Adrenal gland (tissue), 9 donors: ENCODE measurements at regions not wholly inside any gene's neighbourhood (a gene's known extent, or its start where the extent isn't known, plus 50 kb on each side); places are given as distances from the start of the nearest gene placed in this dataset.

Source experiments
- DNase-seq, 7 donors: peaks; one replicate each; pipeline ENCODE4 v3.0.0-alpha.2; 2019 to 2020
- H3K27ac ChIP-seq, 5 donors: fragments of 200-600 bp; sonication (generic) in 4 of 5; 1 replicate in 3 of 5; 2 replicates in 2 of 5; pipeline versions ENCODE4 v1.5.1 to v1.8.0; 2016 to 2020; ENCODE audit warnings: mild to moderate bottlenecking in 1 of 5
- H3K27me3 ChIP-seq: fragments of 200-600 bp; 2 replicates; pipeline ENCODE4 v1.8.0; 2021
- H3K36me3 ChIP-seq, 2 donors: fragments of 200-600 bp; replicated peaks in 1 of 2; 1 replicate in 1 of 2; 2 replicates in 1 of 2; pipeline versions ENCODE4 v1.5.1 to v1.8.0; 2018 to 2022
- H3K4me1 ChIP-seq, 2 donors: fragments of 200-600 bp; replicated peaks in 1 of 2; 1 replicate in 1 of 2; 2 replicates in 1 of 2; pipeline versions ENCODE4 v1.5.1 to v1.8.0; 2018 to 2021
- H3K4me3 ChIP-seq, 4 donors: fragments of 200-600 bp; sonication (generic) in 3 of 4; one replicate each; pipeline ENCODE4 v1.5.1; 2016 to 2018
- H3K9me3 ChIP-seq, 3 donors: fragments of 200-600 bp; sonication (generic) in 1 of 3; replicated peaks in 1 of 3; 1 replicate in 2 of 3; 2 replicates in 1 of 3; pipeline versions ENCODE4 v1.5.1 to v1.8.0; 2016 to 2021
- CTCF ChIP-seq, 6 experiments: fragments of 450-650 bp in 4 of 6; fragments of 200-600 bp in 2 of 6; sonication (generic) in 1 of 6; IDR thresholded peaks; 1 replicate in 5 of 6; 2 replicates in 1 of 6; pipeline versions ENCODE4 v1.5.1 to v1.8.0; 2016 to 2021; ENCODE audit warnings: antibody characterized with exemption in 6 of 6, mild to moderate bottlenecking in 2 of 6, moderate library complexity in 1 of 6
- POLR2A ChIP-seq, 2 donors: fragments of 450-650 bp; IDR thresholded peaks; one replicate each; pipeline ENCODE4 v1.6.1; 2017; ENCODE audit warnings: antibody characterized with exemption in 2 of 2, mild to moderate bottlenecking in 2 of 2, moderate library complexity in 1 of 2
- WGBS, 4 donors: extraction: QIAGEN DNeasy Blood & Tissue Kit in 2 of 4; methylation state at CpG; one replicate each; pipeline versions ENCODE4 v1.1.5 to v1.1.7; 2013 to 2017; 5-methylcytosine and 5-hydroxymethylcytosine counted together
- intact Hi-C, 2 donors: fragments of 100-400 bp; cut with DNase I; formaldehyde crosslinking; loops; one replicate each; pipeline versions ENCODE4 v1.14.1 to v1.15.0; 2022 to 2023
- donor health status: healthy with polysubstance abuse.
- donor health status: Bipolar disorder and iron deficiency.
- donor health status: DM: yes; HTN: yes; CAD: no.
- donor health status: DM: no; HTN: no; CAD: no.
- donor health status: DM: no; HTN: no; CAD: no.

GRCh38 chr1:58197811-58198210, 348.7 kb downstream of the OMA1 start:
- intact Hi-C loops, result no loop called here
- Histone ChIP-seq H3K36me3 (no peaks in the 10 kb centered on the region), H3K9me3 (no peaks in the 10 kb centered on the region), H3K27ac (no peak overlapping the region), H3K4me1 (no peaks in the 10 kb centered on the region), H3K4me3 (no peak overlapping the region), H3K27me3 (no peaks in the 10 kb centered on the region)
- DNase-seq, result no peak
- no peak for TF ChIP-seq POLR2A (IDR thresholded peaks at IDR 0.05)
- no peak for TF ChIP-seq CTCF (IDR thresholded peaks at IDR 0.05)
- WGBS, 4 donors, result 56 to 91% (median 77%) methylated on average over 1 of the region's 1 CpG

GRCh38 chr1:58190267-58190988, 356.1 kb downstream of the OMA1 start:
- Histone ChIP-seq H3K27ac (no peak overlapping the region), H3K27me3 (no peaks in the 10 kb centered on the region), H3K36me3 (no peaks in the 10 kb centered on the region), H3K4me3 (no peak overlapping the region), H3K9me3 (no peaks in the 10 kb centered on the region), H3K4me1 (no peaks in the 10 kb centered on the region)
- TF ChIP-seq CTCF (IDR thresholded peaks at IDR 0.05) (no peak), POLR2A (IDR thresholded peaks at IDR 0.05) (no peak)
- intact Hi-C loops, result no loop called here
- WGBS, 4 donors, result 59 to 69% (median 66%) methylated on average over 10 of the region's 10 CpGs
- DNase-seq, result no peak

GRCh38 chr1:58189453-58189852, 357.1 kb downstream of the OMA1 start:
- Histone ChIP-seq H3K4me1 (no peaks in the 10 kb centered on the region), H3K9me3 (no peaks in the 10 kb centered on the region), H3K4me3 (no peak overlapping the region), H3K27me3 (no peaks in the 10 kb centered on the region), H3K36me3 (no peaks in the 10 kb centered on the region), H3K27ac (no peak overlapping the region)
- no peak for DNase-seq
- intact Hi-C loops, result no loop called here
- no peak for TF ChIP-seq CTCF (IDR thresholded peaks at IDR 0.05)
- no peak for TF ChIP-seq POLR2A (IDR thresholded peaks at IDR 0.05)
- 83 to 94% (median 93%) methylated on average over 3 of the region's 3 CpGs for WGBS, 4 donors

- intact Hi-C loops, result no loop called here
- no peak overlapping the region for H3K4me3 ChIP-seq
- 27 to 52% (median 38%) methylated on average over 2 of the region's 2 CpGs for WGBS, 4 donors
These were observed 363.2 kb downstream of the OMA1 start for GRCh38 chr1:58183286-58183685.

More at GRCh38 chr1:58183286-58183685, 363.2 kb downstream of the OMA1 start:
- DNase-seq, result no peak
- H3K4me1 ChIP-seq, result no peaks in the 10 kb centered on the region
- no peaks in the 10 kb centered on the region for H3K36me3 ChIP-seq
- no peak overlapping the region for H3K27ac ChIP-seq
- H3K27me3 ChIP-seq, result no peaks in the 10 kb centered on the region
- no peaks in the 10 kb centered on the region for H3K9me3 ChIP-seq
- no peak for TF ChIP-seq CTCF (IDR thresholded peaks at IDR 0.05)
